GM06990 (cell line): ENCODE measurements at regions not wholly inside any gene's neighbourhood (a gene's known extent, or its start where the extent isn't known, plus 50 kb on each side); places are given as distances from the start of the nearest gene placed in this dataset.

ENCODE experiments used
- DNase-seq: peaks from one replicate; pipeline ENCODE4 v3.0.0-alpha.2; 2011; ENCODE audit not compliant: insufficient read length; ENCODE audit errors: extremely low read depth
- H3K27me3 ChIP-seq: replicated peaks from 2 replicates; pipeline ENCODE4 v1.6.0; 2011; ENCODE audit warnings: low read length; ENCODE audit not compliant: control insufficient read depth, insufficient read depth
- H3K36me3 ChIP-seq: 2 replicates; pipeline ENCODE4 v1.5.1; 2011; ENCODE audit warnings: low read length; ENCODE audit not compliant: control insufficient read depth, insufficient read depth
- H3K4me3 ChIP-seq: replicated peaks from 2 replicates; pipeline ENCODE4 v1.5.1; 2011; ENCODE audit warnings: low read depth, mild to moderate bottlenecking, control low read depth, low read length
- TF ChIP-seq, protein P1 (sequence below): IDR thresholded peaks from 2 replicates; pipeline ENCODE4 v1.5.1; 2011; ENCODE audit warnings: low read length, control low read depth, mild to moderate bottlenecking, inconsistent platforms; ENCODE audit not compliant: insufficient read depth, poor library complexity, severe bottlenecking

DNA sequence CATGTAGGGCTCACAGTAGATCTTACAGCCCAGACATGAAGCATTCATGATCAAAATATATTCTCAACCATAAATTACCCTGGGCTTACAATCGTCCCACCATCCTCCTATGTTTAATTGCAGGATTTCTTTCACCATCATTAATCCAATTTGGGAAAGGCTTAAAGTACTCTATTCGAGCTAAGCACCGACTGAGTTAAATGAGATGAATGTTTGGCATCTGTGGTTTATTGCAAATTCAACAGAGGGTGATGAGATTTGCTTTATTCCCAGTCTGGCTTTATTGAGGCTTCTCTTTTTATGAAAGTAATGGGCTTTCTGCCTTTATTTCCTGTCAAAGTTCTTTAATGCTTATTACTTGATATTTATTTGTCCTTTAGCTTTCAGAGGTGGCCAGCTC, 159.0 kb downstream of the METTL4 start:
- H3K27me3 ChIP-seq: no peaks in the 10 kb centered on the region
- TF ChIP-seq, protein P1, sequence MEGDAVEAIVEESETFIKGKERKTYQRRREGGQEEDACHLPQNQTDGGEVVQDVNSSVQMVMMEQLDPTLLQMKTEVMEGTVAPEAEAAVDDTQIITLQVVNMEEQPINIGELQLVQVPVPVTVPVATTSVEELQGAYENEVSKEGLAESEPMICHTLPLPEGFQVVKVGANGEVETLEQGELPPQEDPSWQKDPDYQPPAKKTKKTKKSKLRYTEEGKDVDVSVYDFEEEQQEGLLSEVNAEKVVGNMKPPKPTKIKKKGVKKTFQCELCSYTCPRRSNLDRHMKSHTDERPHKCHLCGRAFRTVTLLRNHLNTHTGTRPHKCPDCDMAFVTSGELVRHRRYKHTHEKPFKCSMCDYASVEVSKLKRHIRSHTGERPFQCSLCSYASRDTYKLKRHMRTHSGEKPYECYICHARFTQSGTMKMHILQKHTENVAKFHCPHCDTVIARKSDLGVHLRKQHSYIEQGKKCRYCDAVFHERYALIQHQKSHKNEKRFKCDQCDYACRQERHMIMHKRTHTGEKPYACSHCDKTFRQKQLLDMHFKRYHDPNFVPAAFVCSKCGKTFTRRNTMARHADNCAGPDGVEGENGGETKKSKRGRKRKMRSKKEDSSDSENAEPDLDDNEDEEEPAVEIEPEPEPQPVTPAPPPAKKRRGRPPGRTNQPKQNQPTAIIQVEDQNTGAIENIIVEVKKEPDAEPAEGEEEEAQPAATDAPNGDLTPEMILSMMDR: no peak
- H3K36me3 ChIP-seq: no peaks in the 10 kb centered on the region
- no peak for DNase-seq
- no peak overlapping the region for H3K4me3 ChIP-seq

- H3K36me3 ChIP-seq: no peaks in the 10 kb centered on the region
- TF ChIP-seq, protein P1: no peak
- no peaks in the 10 kb centered on the region for H3K27me3 ChIP-seq
- DNase-seq: no peak
- H3K4me3 ChIP-seq: no peak overlapping the region
Observed at GRCh38 chr18:2412996-2413751, 158.1 kb downstream of the METTL4 start.

DNA sequence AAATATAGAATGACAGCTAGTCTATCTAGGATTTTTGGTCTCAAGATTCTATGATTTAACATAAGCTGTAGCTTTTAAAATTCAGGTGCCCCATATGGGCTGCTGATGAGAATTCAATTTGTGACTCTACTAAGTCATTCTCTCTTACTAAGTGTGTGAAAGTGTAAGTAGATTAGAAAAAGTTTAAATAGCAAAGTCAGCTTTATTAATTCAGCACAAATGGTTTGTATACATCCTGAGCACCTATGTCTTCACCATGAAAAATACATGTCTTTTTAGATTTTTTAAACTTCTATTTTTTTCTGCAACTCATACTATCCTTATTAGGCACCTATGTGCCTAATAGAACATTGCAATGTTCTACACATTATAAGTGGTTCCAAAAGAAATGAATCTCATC, 157.1 kb downstream of the METTL4 start:
- no peak overlapping the region for H3K4me3 ChIP-seq
- H3K27me3 ChIP-seq: no peaks in the 10 kb centered on the region
- no peak for DNase-seq
- no peaks in the 10 kb centered on the region for H3K36me3 ChIP-seq
- TF ChIP-seq, protein P1: no peak

GRCh38 chr18:2415656-2416055, 155.6 kb downstream of the METTL4 start:
- Histone ChIP-seq H3K36me3 (no peaks in the 10 kb centered on the region), H3K27me3 (no peaks in the 10 kb centered on the region), H3K4me3 (no peak overlapping the region)
- TF ChIP-seq, protein P1: no peak
- DNase-seq: no peak

- Histone ChIP-seq H3K36me3 (no peaks in the 10 kb centered on the region), H3K4me3 (no peak overlapping the region), H3K27me3 (no peaks in the 10 kb centered on the region)
- no peak for DNase-seq
- TF ChIP-seq, protein P1: no peak
Observed at GRCh38 chr18:2417861-2418610, 153.3 kb downstream of the METTL4 start.
